G401 (cell line): ENCODE measurements at regions not wholly inside any gene's neighbourhood (a gene's known extent, or its start where the extent isn't known, plus 50 kb on each side); places are given as distances from the start of the nearest gene placed in this dataset.
A peak's percentile ranks its signal among the peaks of the same experiment; 100 is the strongest.
"Not testable (repeated sequence)": the region's sequence is repeated elsewhere in the genome, so short reads cannot be mapped to it uniquely, and the experiment has no call there.

Source experiments
- DNase-seq: peaks from one replicate; pipeline ENCODE4 v3.0.0-alpha.2; 2015; ENCODE audit warnings: low spot score
- in situ Hi-C: cut with HindIII; loops from 2 replicates; pipeline ENCODE4 v1.10.0; 2016; ENCODE audit warnings: low sequenced_read_pairs, mixed read lengths

- DNase-seq: no peak
- in situ Hi-C loops: no loop called here
These were observed 95.5 kb upstream of the TENM4 start for GRCh38 chr11:79536155-79536917.

- no peak for DNase-seq
- in situ Hi-C loops: no loop called here
These were observed 94.8 kb upstream of the TENM4 start for GRCh38 chr11:79535606-79536005.

GRCh38 chr11:79525257-79525656 is 84.4 kb upstream of the TENM4 start:
- no peak for DNase-seq
- in situ Hi-C loops: no loop called here

- in situ Hi-C loops: no loop called here
- no peak for DNase-seq
These were observed 81.8 kb upstream of the TENM4 start for GRCh38 chr11:79522626-79523025.

- in situ Hi-C loops: no loop called here
These were observed 79.3 kb upstream of the TENM4 start for GRCh38 chr11:79520086-79520485.

GRCh38 chr11:79515781-79516180 is 75.0 kb upstream of the TENM4 start:
- DNase-seq: no peak
- in situ Hi-C loops: no loop called here

More at GRCh38 chr11:79520086-79520485, 79.3 kb upstream of the TENM4 start:
- no peak for DNase-seq

GRCh38 chr11:79514695-79515094 is 73.9 kb upstream of the TENM4 start:
- in situ Hi-C loops: no loop called here
- no peak for DNase-seq

- DNase-seq: no peak
- in situ Hi-C loops: no loop called here
These were observed 73.5 kb upstream of the TENM4 start for GRCh38 chr11:79514290-79514689.

- DNase-seq: no peak
- in situ Hi-C loops: no loop called here
These were observed 72.1 kb upstream of the TENM4 start for GRCh38 chr11:79512706-79513469.

- DNase-seq: no peak
- in situ Hi-C loops: no loop called here
These were observed 70.1 kb upstream of the TENM4 start for GRCh38 chr11:79510960-79511359.

- in situ Hi-C loops: no loop called here
These were observed 67.6 kb upstream of the TENM4 start for GRCh38 chr11:79508461-79508860.

GRCh38 chr11:79507706-79508105 is 66.9 kb upstream of the TENM4 start:
- no peak for DNase-seq
- in situ Hi-C loops: no loop called here

More at GRCh38 chr11:79508461-79508860, 67.6 kb upstream of the TENM4 start:
- peak; percentile 9 for DNase-seq

- DNase-seq: no peak
- in situ Hi-C loops: no loop called here
These were observed 66.0 kb upstream of the TENM4 start for GRCh38 chr11:79506734-79507344.

GRCh38 chr11:79506124-79506523 is 65.3 kb upstream of the TENM4 start:
- in situ Hi-C loops: no loop called here

GRCh38 chr11:79503028-79503427 is 62.2 kb upstream of the TENM4 start:
- in situ Hi-C loops: no loop called here

More at GRCh38 chr11:79506124-79506523, 65.3 kb upstream of the TENM4 start:
- no peak for DNase-seq

GRCh38 chr11:79501707-79502106 is 60.9 kb upstream of the TENM4 start:
- DNase-seq: no peak
- in situ Hi-C loops: no loop called here

More at GRCh38 chr11:79503028-79503427, 62.2 kb upstream of the TENM4 start:
- DNase-seq: peak; percentile 1

GRCh38 chr11:79499929-79500328 is 59.1 kb upstream of the TENM4 start:
- in situ Hi-C loops, DNase-seq: not testable (repeated sequence)

GRCh38 chr11:79498667-79499066 is 57.8 kb upstream of the TENM4 start:
- in situ Hi-C loops: no loop called here
- DNase-seq: no peak

- in situ Hi-C loops: no loop called here
These were observed 52.8 kb upstream of the TENM4 start for GRCh38 chr11:79493555-79494171.

GRCh38 chr11:79492008-79492407 is 51.2 kb upstream of the TENM4 start:
- DNase-seq: no peak
- in situ Hi-C loops: no loop called here

More at GRCh38 chr11:79493555-79494171, 52.8 kb upstream of the TENM4 start:
- DNase-seq: peak; percentile 38
